ENCODE measurements at regions not wholly inside any gene's neighbourhood (a gene's known extent, or its start where the extent isn't known, plus 50 kb on each side); places are given as distances from the start of the nearest gene placed in this dataset.

DNA sequence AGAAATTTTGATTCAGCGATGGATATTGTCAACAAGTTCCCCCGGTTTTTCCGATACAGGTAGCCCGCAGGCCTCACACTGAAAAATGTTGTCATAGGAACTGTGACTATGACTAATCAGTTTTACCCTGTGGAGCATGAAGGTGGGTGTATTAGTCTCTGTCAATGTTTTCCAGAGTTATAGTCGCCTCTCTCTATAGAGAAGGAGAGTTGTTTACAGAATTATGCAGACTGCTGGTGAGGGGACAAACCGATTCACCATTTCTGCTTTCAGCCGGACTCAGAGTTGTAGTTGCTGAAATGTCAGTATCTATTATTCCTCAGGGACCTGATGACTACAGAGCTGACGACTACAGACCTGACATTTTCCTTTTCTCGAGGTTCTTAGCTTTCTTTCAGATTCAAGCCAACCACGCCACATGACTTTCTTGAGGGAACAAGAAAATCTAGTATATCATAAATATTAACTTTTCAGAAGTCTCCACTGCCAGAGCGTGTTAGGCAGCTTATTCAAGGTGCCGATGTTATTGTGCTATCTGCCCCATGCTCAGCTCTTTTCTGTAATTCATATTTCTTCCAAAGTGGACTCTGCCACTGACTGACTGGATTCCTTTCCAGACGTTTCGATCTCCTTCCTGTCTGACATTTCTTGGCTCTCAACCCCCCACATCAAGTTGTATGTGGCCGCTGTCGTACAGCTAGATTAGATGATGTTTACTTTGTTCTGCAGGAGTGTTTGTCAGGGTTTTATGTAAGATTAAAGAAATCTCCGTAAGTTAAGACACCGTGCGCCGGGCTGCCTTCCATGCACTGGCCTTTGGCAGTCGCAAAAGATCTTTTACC, 178.1 kb downstream of the FGF1 start:
- no peak for DNase-seq (ENCODE audit: low spot score)

- DNase-seq (ENCODE audit: low spot score), result no peak
These were observed 179.1 kb downstream of the FGF1 start for GRCh38 chr5:142506756-142507155.

DNA sequence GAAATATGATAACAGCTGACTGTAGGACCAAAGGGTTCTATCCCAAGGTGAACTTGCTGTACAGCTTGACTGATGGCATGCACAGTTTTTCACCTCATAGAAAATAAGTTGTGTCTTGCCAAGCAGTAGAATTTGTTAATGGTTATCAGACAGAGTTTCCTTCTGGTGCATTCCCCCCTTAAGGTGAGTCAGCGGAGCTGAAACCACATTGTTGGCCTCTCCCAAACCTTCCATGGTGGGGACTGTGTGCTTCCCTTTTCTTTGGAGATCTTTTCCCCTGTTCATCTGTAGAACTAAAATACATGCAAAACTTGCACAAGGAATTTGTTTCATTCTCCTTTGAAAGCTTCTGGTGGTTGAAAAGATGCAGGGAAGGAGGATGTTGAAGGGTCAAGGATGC, 179.8 kb downstream of the FGF1 start:
- DNase-seq (ENCODE audit: low spot score), result no peak

- no peak for DNase-seq (ENCODE audit: low spot score)
These were observed 177.1 kb upstream of the SPRY4 start for GRCh38 chr5:142501890-142502289.

DNA sequence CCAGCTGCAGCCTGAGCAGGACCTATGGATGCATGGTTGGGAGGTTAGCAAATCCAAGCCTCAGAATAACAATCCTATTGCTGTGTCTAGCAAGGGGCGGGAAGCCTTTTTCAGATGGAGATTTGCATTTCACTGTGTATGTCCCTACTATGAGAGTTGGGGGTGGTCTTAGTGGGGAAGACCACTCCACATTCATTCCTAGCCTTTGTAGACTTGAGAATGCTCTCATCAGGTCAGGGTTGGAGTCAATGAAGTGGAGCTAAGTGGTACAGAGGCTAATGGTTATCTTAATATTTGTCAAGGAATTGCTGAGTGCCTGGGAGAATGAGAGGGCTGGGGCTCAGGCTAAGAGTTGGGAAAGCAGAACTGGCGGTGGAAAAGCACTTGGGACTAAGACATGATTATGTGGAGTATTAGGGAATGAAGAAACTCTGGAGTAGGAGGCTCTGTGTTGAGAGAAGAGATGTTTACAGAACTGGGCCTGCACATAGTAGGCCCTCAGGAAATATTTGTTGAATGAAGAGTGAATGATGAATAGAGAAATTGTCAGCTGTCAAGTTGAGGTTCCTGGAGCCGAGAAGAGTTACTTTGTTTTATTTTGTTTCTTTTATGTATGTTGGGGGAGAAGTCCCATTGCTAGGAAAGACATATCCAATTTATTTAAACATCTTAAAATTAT, 175.5 kb upstream of the SPRY4 start:
- no peak for DNase-seq (ENCODE audit: low spot score)

DNA sequence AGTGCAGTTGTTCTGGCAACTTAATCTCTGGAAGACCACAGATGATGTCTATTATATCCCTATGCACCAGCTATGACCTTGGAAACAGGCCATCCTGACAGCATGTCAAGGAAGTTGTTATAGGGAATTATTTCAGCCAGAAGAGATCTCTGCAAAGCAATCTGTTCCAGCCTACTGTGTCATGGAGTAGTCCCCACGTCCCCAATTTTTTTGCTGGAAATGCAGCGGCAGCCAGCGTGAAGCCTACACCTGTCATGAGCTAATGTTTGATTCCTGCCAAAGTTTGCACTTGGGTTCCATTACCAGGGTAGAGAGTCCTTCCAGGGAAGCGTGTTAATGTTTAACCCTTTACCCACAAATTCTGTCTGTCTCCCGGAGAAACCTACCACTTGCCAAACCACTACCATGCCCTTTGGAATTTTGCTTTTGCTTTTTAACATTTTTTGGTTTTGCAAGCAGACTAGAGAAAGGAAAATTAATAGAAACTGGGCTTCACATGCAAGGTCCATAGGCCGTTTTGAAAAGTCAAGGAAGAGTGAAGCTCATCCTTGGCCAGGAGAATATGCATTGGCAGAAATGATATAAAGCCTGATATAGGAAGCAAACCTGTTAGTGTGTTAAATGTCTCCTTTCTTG, 174.9 kb upstream of the SPRY4 start:
- no peak for DNase-seq (ENCODE audit: low spot score)

GRCh38 chr5:142498298-142498697, 173.5 kb upstream of the SPRY4 start:
- no peak for DNase-seq (ENCODE audit: low spot score)

DNA sequence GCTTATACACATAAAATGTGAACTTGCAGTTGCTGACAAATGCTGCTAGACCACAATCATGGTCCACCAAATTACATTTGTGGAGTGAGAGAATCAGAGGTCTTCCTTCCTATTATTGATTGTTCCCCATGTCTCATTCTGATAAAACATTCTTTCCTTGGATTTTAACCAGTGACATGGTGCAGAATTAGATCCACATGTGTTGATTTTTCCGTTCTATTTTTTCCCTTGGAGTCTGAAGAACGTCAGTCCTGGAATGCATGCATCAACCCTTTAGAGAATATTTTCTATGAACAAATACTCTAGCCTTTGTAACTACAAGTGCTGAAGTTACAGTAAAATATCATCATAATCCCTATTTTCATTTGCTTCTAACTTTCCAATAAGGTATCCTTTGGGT, 170.7 kb upstream of the SPRY4 start:
- DNase-seq (ENCODE audit: low spot score), result no peak

- DNase-seq (ENCODE audit: low spot score), result no peak
These were observed 169.2 kb upstream of the SPRY4 start for GRCh38 chr5:142493875-142494518.

GRCh38 chr5:142492781-142493281, 168.0 kb upstream of the SPRY4 start:
- DNase-seq (ENCODE audit: low spot score), result no peak

DNA sequence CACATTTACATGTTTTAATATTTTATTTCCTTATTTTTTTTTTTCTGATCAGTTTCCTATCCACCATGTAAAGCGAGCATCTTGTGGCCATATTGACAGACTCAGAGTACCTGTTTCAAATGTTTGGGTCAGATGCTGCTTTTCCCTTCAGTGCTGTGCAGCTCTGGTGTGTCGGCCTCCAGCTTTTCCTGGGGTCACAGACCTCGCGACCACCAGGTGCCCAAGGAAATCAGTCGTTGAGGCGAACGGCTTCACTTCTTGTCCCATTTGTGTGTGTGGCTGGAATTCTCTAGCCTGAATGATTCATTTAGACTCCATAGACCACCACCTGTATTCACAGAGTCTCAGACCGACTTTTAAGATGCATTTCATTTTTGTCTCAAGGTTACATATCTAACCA, 166.9 kb upstream of the SPRY4 start:
- no peak for DNase-seq (ENCODE audit: low spot score)

DNA sequence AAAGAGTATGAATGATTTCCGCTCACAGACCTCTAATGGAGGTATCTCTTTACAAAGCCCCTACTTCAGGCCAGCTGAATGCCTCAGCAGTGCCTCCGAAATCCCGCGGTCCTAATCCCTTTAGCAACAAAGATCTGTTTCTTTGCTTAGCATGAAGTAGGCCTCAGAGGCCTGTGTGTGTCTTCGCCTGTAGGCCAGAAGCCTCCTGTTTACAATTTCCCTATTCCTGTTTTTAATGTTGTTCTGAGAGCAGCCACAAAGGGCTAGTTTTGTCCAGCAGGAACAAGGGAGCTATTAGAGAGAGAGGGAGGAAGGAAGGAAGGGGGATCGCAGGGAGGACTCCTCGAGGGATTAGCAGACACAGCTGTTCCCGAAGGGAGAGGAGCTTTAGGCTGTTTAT, 166.4 kb upstream of the SPRY4 start:
- DNase-seq (ENCODE audit: low spot score), result no peak

DNA sequence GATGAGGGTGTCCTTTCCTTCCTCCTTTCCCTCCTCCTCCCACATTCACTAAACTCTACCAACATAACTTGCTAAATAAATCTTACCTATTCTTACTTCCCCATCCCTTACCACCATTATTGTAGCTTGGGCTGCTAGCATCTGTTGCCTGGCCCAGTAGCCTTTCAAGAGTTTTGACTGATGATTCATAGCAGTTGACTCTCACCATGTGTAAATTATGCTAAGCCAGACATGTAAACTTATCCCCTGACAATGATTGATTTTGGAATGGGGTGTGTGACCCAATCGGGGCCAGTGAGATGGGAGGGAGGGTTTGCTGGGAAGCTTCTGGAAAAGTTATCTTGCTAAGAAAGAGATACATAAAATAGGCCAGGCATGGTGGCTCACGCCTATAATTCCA, 161.8 kb upstream of the SPRY4 start:
- DNase-seq (ENCODE audit: low spot score), result no peak

- DNase-seq (ENCODE audit: low spot score), result no peak
These were observed 161.2 kb upstream of the SPRY4 start for GRCh38 chr5:142486020-142486419.

GRCh38 chr5:142484821-142485387, 160.1 kb upstream of the SPRY4 start:
- no peak for DNase-seq (ENCODE audit: low spot score)

DNA sequence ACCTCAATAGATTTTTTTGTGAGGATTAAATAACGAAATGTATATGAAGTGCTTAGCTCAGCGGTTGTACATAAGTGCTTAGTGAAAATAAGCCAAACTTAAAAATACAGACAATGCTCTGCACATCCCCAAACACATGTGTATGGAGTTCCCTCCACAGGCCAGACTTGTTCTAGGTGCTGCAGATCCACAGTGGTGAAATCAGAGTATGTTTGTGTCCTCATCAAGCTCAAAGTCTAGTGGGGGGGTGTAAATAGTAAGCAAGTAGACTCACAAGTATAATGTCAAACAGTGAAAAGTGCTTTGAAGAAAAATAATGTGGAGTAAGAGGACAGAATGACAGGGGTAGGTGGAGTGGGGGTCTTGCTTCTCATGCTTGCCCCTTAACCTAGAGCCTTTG, 157.4 kb upstream of the SPRY4 start:
- no peak for DNase-seq (ENCODE audit: low spot score)

DNA sequence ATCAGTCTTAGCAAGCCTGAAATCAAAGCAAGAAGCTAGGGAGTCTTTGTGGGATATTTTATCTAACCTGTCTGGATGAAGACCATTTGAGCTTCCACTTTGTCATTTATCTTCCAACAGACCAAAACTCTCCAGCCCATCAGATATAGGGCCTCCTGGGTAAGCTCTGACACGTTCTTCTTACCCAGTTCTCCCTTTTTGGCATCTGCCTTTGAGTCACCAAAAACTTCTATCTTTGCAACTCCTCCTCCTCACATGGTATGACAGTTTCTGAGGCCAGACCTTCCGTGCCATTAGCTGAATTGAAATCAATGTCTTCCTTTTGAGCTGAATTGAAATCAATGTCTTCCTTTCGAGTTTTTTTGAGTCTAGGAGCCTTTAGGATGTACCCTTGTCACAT, 156.6 kb upstream of the SPRY4 start:
- DNase-seq (ENCODE audit: low spot score), result no peak

DNA sequence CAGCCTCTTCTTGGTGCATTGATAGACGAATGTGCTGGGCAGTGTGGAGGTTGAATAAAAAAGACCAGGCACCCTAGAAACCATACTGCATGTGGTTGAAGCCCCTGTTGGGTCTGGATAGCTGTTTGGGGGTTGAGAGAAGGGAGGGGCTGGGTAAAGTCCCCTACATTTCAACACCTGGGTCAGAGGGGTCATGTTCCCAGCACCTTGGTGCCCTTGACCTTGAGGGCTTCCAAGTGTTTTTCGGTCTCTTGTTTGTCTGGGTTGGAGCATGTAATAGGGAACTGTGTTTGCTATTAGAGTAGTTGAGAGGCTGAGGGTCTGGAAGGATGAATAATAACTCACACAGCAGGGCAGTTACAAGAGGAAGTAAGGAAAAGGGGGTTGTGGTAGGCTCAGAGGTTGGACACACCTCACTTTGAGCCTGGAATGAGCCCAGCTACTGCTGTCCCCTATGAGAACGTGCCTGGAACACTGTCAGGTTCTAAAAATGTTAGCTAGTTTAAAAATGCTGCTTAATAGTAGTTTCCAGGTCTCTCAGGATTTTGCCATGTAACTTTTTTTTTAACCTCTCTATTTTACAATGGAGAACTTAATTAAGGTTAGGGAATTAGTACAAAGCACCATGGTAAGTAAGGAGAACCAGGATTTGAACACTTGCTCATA, 155.2 kb upstream of the SPRY4 start:
- DNase-seq (ENCODE audit: low spot score), result no peak

- no peak for DNase-seq (ENCODE audit: low spot score)
These were observed 154.3 kb upstream of the SPRY4 start for GRCh38 chr5:142479150-142479549.

- DNase-seq (ENCODE audit: low spot score), result no peak
These were observed 153.3 kb upstream of the SPRY4 start for GRCh38 chr5:142478113-142478512.

- DNase-seq (ENCODE audit: low spot score), result no peak
These were observed 150.3 kb upstream of the SPRY4 start for GRCh38 chr5:142475102-142475513.
